HG02943 (cell line): ENCODE measurements at regions not wholly inside any gene's neighbourhood (a gene's known extent, or its start where the extent isn't known, plus 50 kb on each side); places are given as distances from the start of the nearest gene placed in this dataset.
"Not testable (repeated sequence)": the region's sequence is repeated elsewhere in the genome, so short reads cannot be mapped to it uniquely, and the experiment has no call there.

Source experiments
- ATAC-seq: cut with Tn5 transposase; IDR thresholded peaks from one replicate; pipeline ENCODE4 v1.9.1; 2021; ENCODE audit warnings: mild to moderate bottlenecking, low read depth, moderate library complexity; ENCODE audit not compliant: unreplicated experiment

DNA sequence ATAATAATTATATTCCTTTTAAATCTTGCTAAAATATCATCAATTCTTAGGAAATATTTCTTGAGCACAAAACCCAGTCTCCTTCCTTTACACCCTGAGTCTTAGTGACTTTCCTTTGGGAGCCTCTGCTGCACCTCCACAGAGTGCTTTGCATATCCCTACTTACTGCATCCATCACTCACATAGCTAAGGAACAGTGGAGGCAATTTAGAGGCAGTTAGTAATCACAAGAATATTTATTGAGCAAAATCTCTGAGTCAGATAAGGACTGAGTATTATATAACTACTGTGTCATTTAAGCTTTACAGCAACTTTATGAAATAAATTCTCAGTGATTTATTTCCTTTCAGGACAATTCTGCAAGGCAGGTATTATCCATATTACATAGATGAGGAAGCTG lies 327.7 kb downstream of the TMX3 start:
- ATAC-seq: no peak

DNA sequence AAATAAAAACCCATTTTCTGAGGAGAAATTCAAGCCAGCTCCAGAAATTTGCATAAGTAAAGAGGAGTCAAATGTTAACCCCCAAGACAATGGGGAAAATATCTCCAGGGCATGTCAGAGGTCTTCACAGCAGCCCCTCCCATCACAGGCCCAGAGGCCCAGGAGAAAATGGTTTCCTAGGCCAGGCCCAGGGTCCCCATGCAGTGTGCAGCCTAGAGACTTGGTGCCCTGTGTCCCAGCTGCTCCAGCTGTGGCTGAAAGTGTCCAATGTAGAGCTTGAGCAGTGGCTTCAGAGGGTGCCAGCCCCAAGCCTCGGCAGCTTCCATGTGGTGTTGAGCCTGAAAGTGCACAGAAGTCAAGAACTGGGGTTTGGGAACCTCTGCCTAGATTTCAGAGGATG lies 330.9 kb downstream of the TMX3 start:
- not testable (repeated sequence) for ATAC-seq

DNA sequence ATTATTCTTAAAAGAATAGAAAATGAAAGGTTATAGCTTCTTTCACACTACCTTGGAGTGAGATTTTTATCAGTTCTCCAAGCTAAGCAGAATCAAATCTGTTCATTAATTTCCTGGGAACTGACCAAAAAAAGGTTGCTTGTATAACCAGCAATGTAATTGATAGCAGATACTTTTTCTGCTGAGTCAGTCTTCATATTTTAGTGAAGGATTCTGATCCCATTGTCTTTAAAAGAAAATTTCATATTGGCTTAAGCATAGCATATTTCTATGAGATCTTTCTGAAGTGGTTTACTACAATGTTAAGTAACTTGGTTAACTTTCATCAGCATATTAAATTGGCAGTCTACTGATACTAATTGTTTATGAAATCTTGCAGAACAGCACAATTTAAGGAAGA lies 338.0 kb downstream of the TMX3 start:
- no peak for ATAC-seq

DNA sequence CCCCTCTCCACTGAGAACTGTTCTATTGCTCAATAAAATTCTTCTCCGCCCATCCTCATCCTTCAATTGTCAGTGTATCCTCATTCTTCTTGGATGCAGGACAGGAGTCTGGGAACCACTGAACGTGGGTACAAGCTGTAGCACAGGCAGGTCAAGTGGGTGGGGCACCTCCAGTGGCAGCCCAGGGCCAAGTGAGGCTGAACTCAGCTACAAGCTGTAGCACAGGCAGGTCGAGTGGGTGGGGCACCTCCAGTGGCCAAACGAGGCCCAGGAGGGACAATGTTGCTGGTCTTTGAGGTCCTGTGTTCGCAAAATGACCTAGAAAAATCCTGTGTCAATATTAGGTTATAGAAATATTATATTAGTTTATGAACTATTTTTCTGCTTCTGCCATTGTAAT lies 352.0 kb downstream of the TMX3 start:
- no peak for ATAC-seq

DNA sequence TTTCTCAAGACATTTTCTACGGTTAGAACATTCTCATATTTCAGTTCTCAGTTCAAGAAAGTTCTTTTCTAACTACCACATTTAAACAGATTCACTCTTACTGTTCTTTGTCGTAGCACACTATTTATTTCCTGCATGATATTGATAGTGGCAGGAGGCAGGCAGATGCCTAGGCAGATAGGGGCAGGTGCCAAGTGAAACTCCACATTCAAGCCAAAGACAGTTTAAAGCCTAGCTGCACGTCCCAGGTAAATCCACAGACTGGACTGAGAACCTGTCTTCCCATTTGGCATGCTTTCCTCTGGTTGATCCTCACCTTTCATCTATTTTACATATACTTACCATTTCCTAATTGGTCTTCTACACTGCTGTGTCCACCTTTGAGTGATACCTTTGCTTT lies 359.3 kb downstream of the TMX3 start:
- ATAC-seq: no peak

DNA sequence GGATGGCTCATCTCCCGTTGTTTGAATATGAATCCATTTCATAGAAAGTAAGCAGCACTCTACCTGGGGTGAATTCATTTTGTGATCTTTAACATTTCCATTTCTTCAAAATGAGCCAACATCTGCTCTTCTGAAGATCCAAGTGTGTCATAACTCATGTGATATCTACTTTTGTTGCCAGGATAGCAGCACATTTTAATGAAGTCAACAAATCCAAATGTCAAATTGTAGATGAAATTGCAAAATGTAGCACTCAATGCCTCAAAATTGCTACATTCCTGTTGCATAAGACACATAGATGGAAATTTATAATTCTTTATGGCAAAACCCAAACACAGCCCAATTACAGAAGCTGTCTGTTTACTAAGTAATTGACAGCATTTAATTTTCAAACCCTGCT lies 360.7 kb downstream of the TMX3 start:
- no peak for ATAC-seq

DNA sequence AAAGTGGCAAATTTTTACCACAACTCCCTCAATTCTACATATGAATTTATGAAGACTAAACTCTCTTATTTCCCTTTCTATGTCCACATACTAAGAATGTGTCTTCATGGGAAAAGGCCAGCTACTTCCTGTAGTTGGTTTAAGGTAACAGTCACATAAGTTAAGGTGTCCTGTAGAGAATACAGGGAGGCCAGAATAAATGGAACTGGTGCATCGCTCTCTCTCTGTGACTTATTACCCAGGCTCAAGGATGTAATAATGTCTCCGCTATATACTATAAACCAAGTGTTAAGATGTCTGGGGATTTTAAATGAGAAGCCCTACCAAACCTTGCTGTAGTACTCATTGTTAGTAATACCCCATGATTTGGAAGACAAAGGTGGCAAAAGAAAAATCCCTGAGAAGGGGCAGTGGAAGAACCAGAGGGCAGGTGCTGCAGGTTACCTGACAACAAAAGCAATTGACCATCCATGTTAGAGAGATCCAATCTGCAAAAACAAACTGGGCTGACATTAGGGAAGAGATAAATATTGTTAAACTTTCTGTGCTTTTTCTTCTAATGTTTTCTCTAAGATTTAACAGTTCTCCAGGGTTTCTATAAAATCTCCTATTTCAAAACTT lies 372.8 kb downstream of the TMX3 start:
- ATAC-seq: no peak

DNA sequence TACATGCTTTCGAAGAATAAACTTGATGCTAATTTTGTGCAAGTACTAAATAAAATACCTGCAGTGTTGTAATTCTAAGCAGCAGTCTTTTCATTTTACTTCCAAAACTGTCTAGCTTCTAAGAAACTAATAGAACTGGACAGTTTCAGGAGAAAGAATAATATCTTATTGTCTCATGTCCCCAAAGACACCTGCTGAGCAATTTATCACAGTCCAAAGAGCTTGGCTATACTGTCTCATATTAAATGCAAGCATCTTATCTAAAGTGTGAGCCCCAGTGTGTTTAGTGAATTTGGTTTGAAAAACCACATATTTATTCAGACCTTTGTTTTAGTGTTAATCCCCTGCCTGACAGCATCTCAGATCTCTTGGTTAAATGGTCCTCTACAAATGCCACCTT lies 374.3 kb downstream of the TMX3 start:
- ATAC-seq: no peak

DNA sequence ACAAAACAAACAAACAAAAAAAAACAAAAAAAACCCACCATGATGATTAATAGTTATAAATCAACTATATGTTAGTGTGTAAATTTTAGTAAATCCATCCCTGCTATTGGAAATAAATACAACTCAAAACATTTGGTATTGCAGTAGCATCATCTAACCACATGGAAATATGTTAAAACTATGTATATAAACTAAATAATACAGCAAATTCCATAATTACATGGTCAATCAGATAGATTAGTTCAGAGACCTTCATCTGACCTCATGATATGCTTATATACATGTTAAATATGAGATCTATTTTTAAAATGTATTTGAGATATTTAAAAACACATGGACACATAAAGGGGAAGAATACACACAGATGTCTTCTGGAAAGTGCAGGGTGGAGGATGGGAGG lies 384.2 kb downstream of the TMX3 start:
- ATAC-seq: no peak

DNA sequence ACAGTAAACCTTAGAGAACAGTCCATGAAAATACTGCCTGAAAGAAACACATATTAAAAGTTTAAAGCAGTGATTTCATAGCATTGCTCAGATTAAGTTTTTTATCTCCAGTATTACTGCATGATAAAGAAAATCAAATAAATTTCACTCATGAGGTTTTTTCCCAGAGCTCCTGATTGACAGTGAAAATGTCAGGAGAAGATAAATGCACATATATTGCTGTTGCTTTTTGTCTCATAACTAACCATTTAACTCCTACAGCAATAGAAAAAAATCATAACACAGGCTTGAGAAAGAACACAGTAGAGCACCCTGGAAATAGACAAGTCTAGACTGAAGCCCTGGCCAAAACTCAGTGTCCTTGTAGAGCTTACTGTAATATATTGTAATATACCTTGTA lies 391.0 kb downstream of the TMX3 start:
- no peak for ATAC-seq

DNA sequence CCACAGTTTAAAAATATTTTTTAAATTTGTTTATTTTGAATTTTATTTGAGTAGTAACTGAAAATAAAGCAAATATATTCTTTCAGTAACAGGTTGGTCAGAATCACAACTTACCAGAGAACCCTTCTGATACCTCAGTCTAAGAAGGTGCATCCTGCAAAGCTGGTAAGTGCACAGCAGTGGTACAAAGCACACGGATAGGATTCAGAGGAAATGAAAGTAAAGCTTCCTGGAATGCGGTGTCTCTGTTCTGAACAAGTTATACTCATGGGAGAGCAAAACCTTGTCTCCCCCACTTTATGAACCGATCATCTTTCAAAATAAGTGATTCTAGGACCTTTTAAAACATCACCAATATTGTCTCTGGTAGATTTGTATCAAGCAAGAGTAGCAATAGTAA lies 398.3 kb downstream of the TMX3 start:
- ATAC-seq: no peak

DNA sequence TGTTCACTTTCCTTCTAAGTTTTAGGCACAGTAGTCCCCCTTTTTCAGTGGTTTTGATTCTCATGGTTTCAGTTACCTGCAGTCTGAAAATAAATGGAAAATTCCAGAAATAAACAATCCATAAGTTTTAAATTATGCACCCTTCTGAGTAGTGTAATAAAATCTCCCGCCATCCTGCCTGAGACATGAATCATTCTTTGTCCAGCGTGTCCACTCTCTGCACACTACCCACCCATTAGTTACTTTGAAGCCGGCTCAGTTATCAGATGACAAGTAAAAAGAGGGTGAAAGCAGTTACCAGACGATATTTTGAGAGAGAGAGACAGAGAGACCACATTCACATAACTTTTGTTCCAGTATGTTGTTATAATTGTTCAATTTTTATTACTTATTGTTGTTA lies 400.5 kb downstream of the TMX3 start:
- ATAC-seq: no peak

DNA sequence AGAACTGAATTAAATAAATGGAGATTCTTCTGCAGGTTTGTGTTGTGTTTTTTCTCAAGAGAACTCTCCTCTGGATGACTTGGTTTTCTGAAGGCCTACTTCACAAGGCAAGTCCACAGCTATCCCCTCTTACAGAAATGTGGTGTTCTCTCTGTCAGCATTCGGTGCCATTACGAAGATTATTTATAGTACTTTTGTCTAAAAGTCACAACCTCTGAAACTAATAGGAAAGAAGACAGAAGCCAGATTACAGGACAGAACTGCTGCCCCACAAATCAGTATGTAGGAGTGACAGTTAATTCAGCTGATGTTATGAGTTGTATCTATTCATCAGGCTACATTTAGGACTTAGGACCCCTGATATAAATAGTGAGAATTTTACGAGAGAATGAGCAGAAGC lies 413.5 kb downstream of the TMX3 start:
- ATAC-seq: no peak

DNA sequence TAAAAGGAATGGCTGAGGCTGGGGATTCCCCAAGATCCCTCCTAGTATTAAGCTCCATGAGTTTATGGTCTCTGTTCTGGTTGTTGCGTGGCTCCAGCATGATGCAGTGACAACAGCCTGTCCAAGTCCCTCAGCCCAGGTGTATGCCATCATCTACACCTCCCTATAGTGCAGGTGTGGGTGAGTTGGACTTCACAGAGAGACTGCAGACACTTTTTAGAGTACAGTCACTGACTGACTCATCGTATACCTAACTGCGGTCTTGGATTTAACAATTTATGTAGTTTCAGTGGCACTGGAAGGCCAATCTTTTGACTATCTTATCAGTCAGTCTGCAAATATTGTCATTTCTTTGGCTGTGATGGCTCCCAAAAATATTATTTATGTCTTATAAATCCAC lies 415.0 kb downstream of the TMX3 start:
- no peak for ATAC-seq

DNA sequence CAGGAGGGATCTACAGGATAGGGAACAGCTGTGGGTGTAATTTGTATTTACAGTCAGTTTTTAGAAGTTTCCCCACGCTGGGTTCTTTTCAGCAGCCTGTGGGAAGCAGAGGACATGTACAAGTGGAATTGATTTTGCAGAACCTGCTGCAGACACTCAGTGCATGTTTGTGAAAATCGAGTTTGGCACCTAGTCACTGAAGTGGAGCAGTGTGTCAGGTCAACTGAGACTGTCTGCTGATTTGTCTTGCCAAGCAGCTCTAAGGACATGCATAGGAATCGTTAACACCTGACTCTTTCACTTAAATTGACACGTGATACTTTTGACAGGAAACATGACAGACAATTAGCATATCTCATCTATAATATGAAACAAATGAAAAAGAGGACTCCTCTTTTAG lies 416.6 kb downstream of the TMX3 start:
- ATAC-seq: no peak

DNA sequence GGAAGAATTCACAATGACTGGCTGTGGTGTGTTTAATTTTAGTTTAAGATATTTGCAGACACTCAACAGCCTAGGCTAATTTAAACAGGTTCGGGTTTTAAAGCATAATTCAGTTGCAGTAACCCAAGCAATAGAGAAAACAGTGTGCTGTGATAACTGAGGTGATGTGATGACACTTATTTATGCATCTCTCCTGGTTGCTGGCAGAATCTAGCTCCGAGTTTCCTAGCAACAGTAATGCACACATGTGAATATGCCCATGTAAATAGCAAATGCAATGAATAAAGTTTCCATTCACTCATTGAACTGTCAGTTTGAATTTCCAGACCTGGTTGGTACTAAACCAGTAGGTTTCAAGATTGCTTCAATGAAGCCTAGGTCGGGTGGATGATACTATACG lies 426.5 kb downstream of the TMX3 start:
- ATAC-seq: no peak

DNA sequence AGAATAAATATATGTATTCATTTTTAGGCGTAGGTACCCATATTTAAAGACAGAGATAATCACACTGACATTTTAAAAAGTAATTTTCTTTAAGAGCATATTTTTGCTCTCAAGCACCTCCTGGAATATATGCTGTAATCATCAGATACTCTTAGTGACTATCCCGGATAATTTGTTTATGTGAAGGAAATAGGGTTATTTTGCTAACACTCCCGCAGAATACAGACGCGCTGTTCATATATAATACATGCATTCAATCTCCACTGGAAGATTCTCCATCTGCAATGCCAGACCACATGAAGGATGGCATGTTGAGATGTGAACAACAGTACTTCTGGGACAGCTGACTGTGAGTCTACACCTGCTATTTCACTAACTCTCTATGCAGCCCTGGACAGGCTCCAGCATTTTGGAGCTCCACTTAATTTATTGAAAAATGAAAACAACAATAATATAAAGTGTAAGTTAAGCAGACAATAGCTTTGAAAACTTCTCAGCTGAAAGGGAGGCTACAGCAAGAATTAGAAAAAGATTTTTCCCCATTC lies 430.6 kb downstream of the TMX3 start:
- ATAC-seq: no peak

DNA sequence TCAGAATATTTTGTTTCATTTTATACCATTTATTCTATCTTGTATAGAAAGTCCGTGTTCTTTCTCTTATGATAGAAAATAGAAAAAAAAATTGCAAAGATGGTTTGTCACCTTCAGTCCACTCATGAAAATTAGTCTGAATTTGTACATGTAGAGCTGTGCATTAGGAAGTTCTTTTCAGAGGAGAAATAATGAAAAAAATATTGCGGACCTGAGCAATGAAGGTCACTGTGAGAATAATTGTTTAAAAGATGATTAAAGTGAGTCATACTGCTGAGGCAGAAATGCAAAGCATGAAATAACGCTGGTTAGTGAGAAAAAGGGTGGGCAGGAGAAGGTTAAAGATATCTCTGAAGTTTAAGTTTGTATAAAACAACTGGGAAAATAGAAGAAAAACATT lies 431.1 kb downstream of the TMX3 start:
- no peak for ATAC-seq

DNA sequence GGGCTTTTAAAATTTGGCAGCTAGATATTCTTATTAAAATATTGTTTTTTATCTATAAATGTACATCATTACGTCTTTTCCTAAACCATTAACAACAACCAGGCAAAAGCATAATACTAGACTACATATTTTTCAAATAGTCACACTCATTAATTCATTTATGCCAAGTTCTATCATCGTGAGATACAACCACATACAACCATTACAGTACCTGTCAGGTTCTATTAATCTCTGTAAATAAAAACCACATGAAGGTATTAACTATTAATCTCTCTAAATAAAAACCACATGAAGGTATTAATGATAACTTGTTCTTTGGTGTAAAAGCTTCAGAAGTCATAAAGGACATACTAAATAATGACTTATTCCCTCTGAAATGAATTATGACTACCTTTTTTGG lies 432.7 kb downstream of the TMX3 start:
- ATAC-seq: no peak

DNA sequence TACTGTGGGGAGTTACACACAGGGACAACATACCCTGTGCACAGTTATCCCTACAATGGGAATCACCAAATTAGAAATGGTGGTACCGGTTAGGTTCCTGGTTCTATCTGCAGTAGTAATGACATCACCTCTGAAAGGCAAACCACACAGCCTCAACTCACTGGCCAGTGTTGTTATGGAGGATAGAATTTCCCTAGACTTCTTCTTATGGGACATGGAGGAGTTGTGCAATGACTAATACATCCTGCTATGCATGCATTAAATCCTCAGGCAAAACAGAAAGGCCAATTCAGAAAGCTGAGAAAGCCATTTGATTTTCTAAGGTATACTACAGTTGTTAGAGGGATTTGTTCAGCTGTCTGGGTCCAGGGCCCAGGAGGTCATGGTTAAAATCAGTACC lies 439.3 kb downstream of the TMX3 start:
- ATAC-seq: no peak

DNA sequence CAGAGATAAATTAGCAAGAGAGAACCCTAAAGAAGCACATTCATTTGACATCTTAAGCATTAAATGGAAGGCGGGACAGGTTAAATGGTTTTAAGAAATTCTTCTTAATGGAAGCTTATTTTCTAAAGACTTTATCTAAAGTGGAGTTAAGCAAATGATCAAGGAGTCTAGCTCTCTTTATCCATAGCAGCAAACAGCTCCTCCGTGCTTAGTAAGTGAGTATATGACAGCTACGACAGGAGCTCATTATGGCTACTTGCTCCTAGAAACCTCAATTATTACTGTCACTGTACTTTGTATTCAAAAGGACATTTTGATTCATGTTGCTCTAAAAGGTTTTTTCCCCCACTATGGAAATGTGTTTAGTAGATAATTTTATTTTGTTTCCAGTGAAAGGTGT lies 444.9 kb downstream of the TMX3 start:
- no peak for ATAC-seq

DNA sequence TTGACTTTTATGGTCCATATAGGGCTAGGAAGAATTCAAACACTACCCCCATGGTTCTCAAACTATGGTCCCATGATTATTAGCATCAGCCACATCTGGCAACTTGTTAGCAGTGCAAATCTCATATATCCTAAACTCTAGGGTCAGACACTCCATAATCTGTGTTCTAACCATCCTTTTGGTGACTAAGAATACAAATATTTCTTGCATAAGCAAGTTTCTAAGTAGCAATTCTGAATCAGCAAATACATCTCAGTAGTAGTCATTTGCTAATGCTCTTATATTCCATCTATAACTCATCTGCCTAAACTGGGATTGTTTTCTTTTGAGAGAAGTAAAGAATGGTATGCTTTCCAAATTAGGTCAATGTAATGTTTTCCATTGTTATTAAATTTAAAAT lies 447.3 kb downstream of the TMX3 start:
- ATAC-seq: no peak

DNA sequence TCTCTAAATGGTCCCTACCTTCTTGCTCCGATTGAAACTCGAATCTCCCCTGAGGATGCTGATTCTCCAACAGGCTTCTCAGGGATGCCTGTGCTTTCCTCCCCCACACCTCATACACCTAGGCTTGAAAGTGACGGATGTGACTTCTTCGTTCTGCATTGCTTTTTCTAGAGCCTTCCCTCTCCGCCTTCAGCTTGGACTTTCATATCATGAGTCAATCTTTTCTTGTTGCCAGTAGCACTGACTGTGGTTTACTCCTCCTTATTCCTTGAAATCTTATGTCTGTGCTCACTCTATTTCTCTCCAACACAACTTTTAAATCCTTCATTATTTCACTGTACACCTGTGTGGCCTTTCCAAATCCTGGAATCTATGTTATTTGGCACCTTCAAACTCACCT lies 451.4 kb downstream of the TMX3 start:
- no peak for ATAC-seq
